HFFc6 (cell line): ENCODE measurements at regions not wholly inside any gene's neighbourhood (a gene's known extent, or its start where the extent isn't known, plus 50 kb on each side); places are given as distances from the start of the nearest gene placed in this dataset.
"Not testable (repeated sequence)": the region's sequence is repeated elsewhere in the genome, so short reads cannot be mapped to it uniquely, and the experiment has no call there.

Experiments used
- DNase-seq: peaks from one replicate; pipeline ENCODE4 v3.0.0-alpha.2; 2018
- H3K27ac Mint-ChIP-seq: 2 replicates; pipeline ENCODE4 v1.8.0; 2020; ENCODE audit warnings: mild to moderate bottlenecking, mixed read lengths
- H3K27me3 Mint-ChIP-seq: 2 replicates; pipeline ENCODE4 v1.8.0; 2021; ENCODE audit warnings: mild to moderate bottlenecking, moderate library complexity, mixed read lengths; ENCODE audit not compliant: insufficient read depth
- H3K36me3 Mint-ChIP-seq: 2 replicates; pipeline ENCODE4 v1.8.0; 2021; ENCODE audit warnings: low read depth, mixed read lengths
- H3K4me1 Mint-ChIP-seq: 2 replicates; pipeline ENCODE4 v1.8.0; 2020; ENCODE audit warnings: low read depth, mixed read lengths
- H3K4me3 Mint-ChIP-seq: 2 replicates; pipeline ENCODE4 v1.8.0; 2020; ENCODE audit warnings: mild to moderate bottlenecking, moderate library complexity, mixed read lengths
- H3K9me3 Mint-ChIP-seq: 2 replicates; pipeline ENCODE4 v1.8.0; 2020; ENCODE audit warnings: mild to moderate bottlenecking, mixed read lengths

- peaks cover 16% of the 10 kb centered on the region for H3K4me1 Mint-ChIP-seq
- peak overlapping the region; percentile 97 for H3K27ac Mint-ChIP-seq
- peak; percentile 100 for DNase-seq
- not testable (repeated sequence) for H3K9me3 Mint-ChIP-seq, H3K36me3 Mint-ChIP-seq
- H3K27me3 Mint-ChIP-seq: peaks cover 10% of the 10 kb centered on the region
- peak overlapping the region; percentile 76 for H3K4me3 Mint-ChIP-seq
Observed at GRCh38 chr1:146376708-146377496, 148.1 kb upstream of the NOTCH2NLA start.

GRCh38 chr1:146376309-146376707, 147.5 kb upstream of the NOTCH2NLA start:
- not testable (repeated sequence) for H3K36me3 Mint-ChIP-seq, H3K9me3 Mint-ChIP-seq
- Mint-ChIP-seq H3K4me1 (peaks cover 16% of the 10 kb centered on the region), H3K27me3 (peaks cover 10% of the 10 kb centered on the region), H3K27ac (peak overlapping the region; percentile 97), H3K4me3 (peak overlapping the region; percentile 76)
- DNase-seq: peak; percentile 91

GRCh38 chr1:146375108-146375507, 146.3 kb upstream of the NOTCH2NLA start:
- Mint-ChIP-seq H3K27me3 (peaks cover 10% of the 10 kb centered on the region), H3K4me1 (peaks cover 16% of the 10 kb centered on the region), H3K4me3 (0 out of 2 replicates have a peak overlapping the region, but pooled peaks have one; percentile 23)
- H3K27ac Mint-ChIP-seq, H3K9me3 Mint-ChIP-seq, H3K36me3 Mint-ChIP-seq, DNase-seq: not testable (repeated sequence)

- H3K4me1 Mint-ChIP-seq, H3K9me3 Mint-ChIP-seq, H3K36me3 Mint-ChIP-seq, H3K27me3 Mint-ChIP-seq: not testable (repeated sequence)
- H3K27ac Mint-ChIP-seq: peak overlapping the region; percentile 36; the same call in 1 of the 2 replicates
- DNase-seq: peak; percentile 78
- H3K4me3 Mint-ChIP-seq: peak overlapping the region; percentile 77
Observed at GRCh38 chr1:146369940-146370339, 141.1 kb upstream of the NOTCH2NLA start.

- not testable (repeated sequence) for DNase-seq, H3K27me3 Mint-ChIP-seq, H3K9me3 Mint-ChIP-seq, H3K4me1 Mint-ChIP-seq, H3K27ac Mint-ChIP-seq, H3K36me3 Mint-ChIP-seq, H3K4me3 Mint-ChIP-seq
Observed at GRCh38 chr1:146355373-146355772, 126.6 kb upstream of the NOTCH2NLA start.

- H3K4me3 Mint-ChIP-seq, DNase-seq, H3K36me3 Mint-ChIP-seq, H3K27ac Mint-ChIP-seq, H3K9me3 Mint-ChIP-seq, H3K27me3 Mint-ChIP-seq, H3K4me1 Mint-ChIP-seq: not testable (repeated sequence)
Observed at GRCh38 chr1:146326863-146327262, 98.0 kb upstream of the NOTCH2NLA start.

GRCh38 chr1:146324463-146324862, 95.6 kb upstream of the NOTCH2NLA start:
- not testable (repeated sequence) for H3K27ac Mint-ChIP-seq, DNase-seq, H3K27me3 Mint-ChIP-seq, H3K36me3 Mint-ChIP-seq, H3K9me3 Mint-ChIP-seq, H3K4me1 Mint-ChIP-seq, H3K4me3 Mint-ChIP-seq

GRCh38 chr1:146323302-146323701, 94.5 kb upstream of the NOTCH2NLA start:
- H3K4me3 Mint-ChIP-seq, H3K36me3 Mint-ChIP-seq, H3K27me3 Mint-ChIP-seq, H3K4me1 Mint-ChIP-seq, H3K27ac Mint-ChIP-seq, H3K9me3 Mint-ChIP-seq: not testable (repeated sequence)
- DNase-seq: peak; percentile 32

- H3K4me1 Mint-ChIP-seq, H3K27me3 Mint-ChIP-seq, H3K27ac Mint-ChIP-seq, H3K36me3 Mint-ChIP-seq, H3K4me3 Mint-ChIP-seq, H3K9me3 Mint-ChIP-seq, DNase-seq: not testable (repeated sequence)
Observed at GRCh38 chr1:146322893-146323292, 94.1 kb upstream of the NOTCH2NLA start.

GRCh38 chr1:146318715-146319114, 89.9 kb upstream of the NOTCH2NLA start:
- H3K36me3 Mint-ChIP-seq, H3K4me3 Mint-ChIP-seq, H3K9me3 Mint-ChIP-seq, DNase-seq, H3K27ac Mint-ChIP-seq, H3K27me3 Mint-ChIP-seq, H3K4me1 Mint-ChIP-seq: not testable (repeated sequence)

GRCh38 chr1:146317785-146318184, 89.0 kb upstream of the NOTCH2NLA start:
- not testable (repeated sequence) for H3K9me3 Mint-ChIP-seq, H3K4me3 Mint-ChIP-seq, H3K27ac Mint-ChIP-seq, DNase-seq, H3K4me1 Mint-ChIP-seq, H3K36me3 Mint-ChIP-seq, H3K27me3 Mint-ChIP-seq

- H3K36me3 Mint-ChIP-seq, H3K9me3 Mint-ChIP-seq, DNase-seq, H3K4me1 Mint-ChIP-seq, H3K4me3 Mint-ChIP-seq, H3K27me3 Mint-ChIP-seq, H3K27ac Mint-ChIP-seq: not testable (repeated sequence)
Observed at GRCh38 chr1:146314449-146315246, 85.8 kb upstream of the NOTCH2NLA start.

- not testable (repeated sequence) for DNase-seq, H3K4me1 Mint-ChIP-seq, H3K9me3 Mint-ChIP-seq, H3K27me3 Mint-ChIP-seq, H3K36me3 Mint-ChIP-seq, H3K27ac Mint-ChIP-seq, H3K4me3 Mint-ChIP-seq
Observed at GRCh38 chr1:146310579-146310978, 81.8 kb upstream of the NOTCH2NLA start.

- H3K4me1 Mint-ChIP-seq, H3K27me3 Mint-ChIP-seq: not testable (repeated sequence)
Observed at GRCh38 chr1:146309427-146309826, 80.6 kb upstream of the NOTCH2NLA start.

More at GRCh38 chr1:146309427-146309826, 80.6 kb upstream of the NOTCH2NLA start:
- not testable (repeated sequence) for H3K9me3 Mint-ChIP-seq, H3K36me3 Mint-ChIP-seq, H3K27ac Mint-ChIP-seq, H3K4me3 Mint-ChIP-seq, DNase-seq
